GM21723 (cell line): ENCODE measurements at regions not wholly inside any gene's neighbourhood (a gene's known extent, or its start where the extent isn't known, plus 50 kb on each side); places are given as distances from the start of the nearest gene placed in this dataset.
A peak's percentile ranks its signal among the peaks of the same experiment; 100 is the strongest.
"Not testable (repeated sequence)": the region's sequence is repeated elsewhere in the genome, so short reads cannot be mapped to it uniquely, and the experiment has no call there.

Experiments used
- ATAC-seq: cut with Tn5 transposase; IDR thresholded peaks from one replicate; pipeline ENCODE4 v1.9.1; 2021; ENCODE audit warnings: mild to moderate bottlenecking, moderate library complexity; ENCODE audit not compliant: unreplicated experiment

DNA sequence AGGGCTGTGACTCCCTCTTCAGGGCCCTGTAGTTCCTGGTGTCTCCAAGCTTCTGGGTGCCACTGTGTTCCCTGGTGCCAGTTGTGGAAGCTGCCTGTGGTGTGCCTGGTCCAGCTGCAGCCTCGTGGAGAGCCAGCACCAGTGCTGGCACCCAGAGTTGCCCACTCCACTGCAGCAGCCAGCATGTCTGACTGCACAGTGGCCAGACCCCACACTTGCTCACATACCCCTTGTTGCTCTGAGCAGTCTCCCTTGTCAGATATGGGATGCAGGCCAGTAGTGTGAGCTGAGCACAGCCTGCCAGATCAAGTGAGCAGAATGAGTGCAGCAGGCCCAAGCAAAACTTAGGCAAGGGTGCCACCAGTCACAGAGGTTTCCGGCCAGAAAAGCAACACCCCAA is 108.6 kb downstream of the ZMAT1 start:
- no peak for ATAC-seq

DNA sequence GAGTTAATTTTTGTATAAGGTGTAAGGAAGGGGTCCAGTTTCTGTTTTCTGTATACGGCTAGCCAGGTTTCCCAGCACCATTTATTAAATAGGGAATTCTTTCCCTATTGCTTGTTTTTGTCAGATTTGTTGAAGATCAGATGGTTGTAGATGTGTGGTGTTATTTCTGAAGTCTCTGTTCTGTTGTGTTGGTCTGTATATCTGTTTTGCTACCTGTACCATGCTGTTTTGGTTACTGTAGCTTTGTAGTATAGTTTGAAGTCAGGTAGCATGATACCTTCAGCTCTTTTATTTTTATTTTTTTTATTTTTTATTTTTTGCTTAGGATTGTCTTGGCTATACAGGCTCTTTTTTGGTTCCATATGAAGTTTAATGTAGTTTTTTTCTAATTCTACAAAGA is 114.1 kb downstream of the ZMAT1 start:
- ATAC-seq: not testable (repeated sequence)

- ATAC-seq: no peak
Observed at GRCh38 chrX:101813200-101813599, 118.6 kb downstream of the ZMAT1 start.

GRCh38 chrX:101803451-101803850 is 128.4 kb downstream of the ZMAT1 start:
- ATAC-seq: no peak

- ATAC-seq: peak; percentile 99
Observed at GRCh38 chrX:101799387-101799786, 132.4 kb downstream of the ZMAT1 start.

- ATAC-seq: no peak
Observed at GRCh38 chrX:101787934-101788333, 128.3 kb upstream of the ARMCX2 start.

DNA sequence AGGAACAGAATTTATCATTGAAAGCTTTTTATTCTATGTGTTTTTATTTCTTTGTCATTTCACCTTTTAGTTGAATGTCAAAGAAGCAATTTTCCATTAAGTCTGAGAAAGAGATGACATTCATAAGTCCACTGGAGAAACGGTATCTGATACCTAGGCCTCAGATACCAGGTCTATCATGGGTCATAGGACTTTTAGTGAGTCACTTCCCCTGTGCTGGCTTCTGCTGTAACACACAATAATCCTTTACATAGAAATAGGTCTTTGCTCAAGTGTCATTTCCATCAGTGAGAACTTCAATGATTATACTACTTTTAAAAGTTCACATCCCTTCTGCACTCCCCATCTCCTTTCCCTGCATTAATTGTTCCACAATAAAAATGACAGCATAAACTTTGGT is 125.5 kb upstream of the ARMCX2 start:
- no peak for ATAC-seq

GRCh38 chrX:101780421-101780820 is 120.8 kb upstream of the ARMCX2 start:
- ATAC-seq: not testable (repeated sequence)

- ATAC-seq: peak; percentile 100
Observed at GRCh38 chrX:101774340-101774739, 114.7 kb upstream of the ARMCX2 start.

DNA sequence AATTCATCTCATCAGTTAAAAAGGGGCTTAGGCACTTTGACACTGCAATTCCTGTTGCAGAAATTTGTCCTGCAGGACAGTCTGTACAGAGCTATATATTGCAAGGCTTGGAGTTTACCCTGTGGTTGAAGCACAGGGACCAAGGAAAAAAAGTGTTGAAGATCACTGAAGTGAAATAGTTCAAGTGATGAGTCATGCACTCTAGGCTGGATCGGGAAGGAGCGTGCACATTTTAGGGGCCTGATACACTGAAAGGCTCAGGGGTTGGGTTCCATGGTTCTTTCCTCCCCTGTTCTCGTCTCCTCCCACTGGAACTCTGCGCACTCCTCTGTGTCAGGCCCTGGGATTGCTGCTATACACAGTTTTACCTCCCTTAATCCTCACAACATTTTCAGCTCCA is 104.9 kb upstream of the ARMCX2 start:
- no peak for ATAC-seq

DNA sequence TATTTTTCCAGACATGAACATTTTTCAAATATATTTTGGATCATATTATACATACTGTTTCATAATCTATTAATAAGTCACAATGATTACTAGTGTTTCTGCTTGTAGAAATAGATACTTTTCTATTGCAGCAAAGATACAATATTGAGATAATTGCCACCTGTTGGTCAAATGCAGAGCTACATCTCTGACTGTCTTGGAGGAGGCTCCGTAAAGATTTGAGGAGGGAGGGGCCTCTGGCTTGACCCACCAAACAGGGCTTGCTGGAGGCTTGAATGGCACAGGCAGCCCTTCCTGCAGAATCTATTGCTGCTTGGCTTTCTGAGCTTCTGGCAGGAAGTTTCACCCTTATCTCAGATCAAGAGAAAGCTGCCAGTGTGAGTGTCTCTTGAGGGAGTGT is 99.3 kb upstream of the ARMCX2 start:
- ATAC-seq: peak; percentile 74

GRCh38 chrX:101750744-101751143 is 91.1 kb upstream of the ARMCX2 start:
- no peak for ATAC-seq

GRCh38 chrX:101749436-101749835 is 89.8 kb upstream of the ARMCX2 start:
- no peak for ATAC-seq

DNA sequence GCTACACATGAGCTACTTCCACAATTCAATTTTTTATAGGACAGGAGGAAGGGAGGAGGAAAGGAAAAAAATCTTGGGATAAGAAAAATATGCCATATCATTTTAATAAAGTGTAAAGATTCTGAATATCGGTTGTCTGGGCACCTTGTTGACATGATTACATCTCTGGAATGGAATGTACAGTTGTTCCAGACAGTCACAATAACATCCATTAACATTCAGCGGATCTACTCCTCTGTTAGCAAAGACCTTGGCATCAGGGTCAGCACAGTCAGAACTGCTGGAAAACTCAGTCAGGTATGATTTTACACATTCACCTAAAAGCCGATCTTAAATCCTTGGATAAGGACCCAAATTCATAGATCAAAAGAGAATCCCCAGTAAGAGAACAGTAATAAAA is 85.4 kb upstream of the ARMCX2 start:
- ATAC-seq: no peak

DNA sequence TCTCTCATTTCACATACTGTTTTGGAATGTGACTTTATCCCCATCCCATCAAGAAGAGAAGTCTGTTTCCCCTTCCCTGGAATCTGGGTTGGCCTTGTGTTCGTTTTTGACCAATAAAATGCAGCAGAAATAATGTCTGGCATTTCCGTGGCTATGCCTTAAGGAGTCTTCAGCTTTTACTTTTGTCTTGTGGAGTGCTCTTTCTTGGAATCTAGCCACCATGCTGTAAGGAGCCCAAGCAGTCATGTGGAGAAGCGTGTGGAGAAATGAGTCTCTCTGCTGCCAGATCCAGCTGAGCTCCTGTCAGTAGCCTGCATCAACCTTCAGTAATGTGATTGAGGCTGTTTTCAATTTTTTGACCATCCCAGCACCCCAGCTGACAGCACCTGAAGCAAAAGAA is 84.4 kb upstream of the ARMCX2 start:
- no peak for ATAC-seq

DNA sequence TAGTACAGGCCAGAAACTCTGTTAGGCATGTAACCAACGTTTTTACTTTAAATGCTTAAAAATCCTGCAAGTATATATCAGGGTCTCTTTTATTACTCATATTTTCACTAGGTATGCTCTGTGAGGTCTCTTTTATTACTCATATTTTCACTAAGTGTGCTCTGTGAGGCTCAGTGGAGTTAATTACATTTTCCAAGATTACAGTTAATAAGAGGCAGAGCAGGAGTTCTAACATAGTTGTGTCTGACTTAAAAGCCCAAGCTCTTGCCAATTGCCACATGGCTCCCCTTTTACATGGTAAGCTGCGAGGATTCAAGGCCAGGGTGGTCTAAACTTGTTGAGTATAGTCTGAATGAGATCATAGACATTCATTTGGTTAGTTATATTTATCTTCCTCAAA is 81.0 kb upstream of the ARMCX2 start:
- no peak for ATAC-seq

GRCh38 chrX:101738867-101739266 is 79.2 kb upstream of the ARMCX2 start:
- not testable (repeated sequence) for ATAC-seq

DNA sequence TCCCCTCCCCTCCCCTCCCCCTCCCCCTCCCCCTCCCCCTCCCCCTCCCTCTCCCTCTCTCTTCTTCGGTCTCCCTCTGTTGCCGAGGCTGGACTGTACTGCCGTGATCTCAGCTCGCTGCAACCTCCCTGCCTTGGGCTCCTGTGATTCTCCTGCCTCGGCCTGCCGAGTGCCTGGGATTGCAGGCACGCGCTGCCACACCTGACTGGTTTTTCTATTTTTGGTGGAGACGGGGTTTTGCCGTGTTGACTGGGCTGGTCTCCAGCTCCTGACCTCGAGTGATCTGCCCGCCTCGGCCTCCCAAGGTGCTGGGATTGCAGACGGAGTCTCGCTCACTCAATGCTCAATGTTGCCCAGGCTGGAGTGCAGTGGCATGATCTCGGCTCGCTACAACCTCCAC is 78.8 kb upstream of the ARMCX2 start:
- not testable (repeated sequence) for ATAC-seq

DNA sequence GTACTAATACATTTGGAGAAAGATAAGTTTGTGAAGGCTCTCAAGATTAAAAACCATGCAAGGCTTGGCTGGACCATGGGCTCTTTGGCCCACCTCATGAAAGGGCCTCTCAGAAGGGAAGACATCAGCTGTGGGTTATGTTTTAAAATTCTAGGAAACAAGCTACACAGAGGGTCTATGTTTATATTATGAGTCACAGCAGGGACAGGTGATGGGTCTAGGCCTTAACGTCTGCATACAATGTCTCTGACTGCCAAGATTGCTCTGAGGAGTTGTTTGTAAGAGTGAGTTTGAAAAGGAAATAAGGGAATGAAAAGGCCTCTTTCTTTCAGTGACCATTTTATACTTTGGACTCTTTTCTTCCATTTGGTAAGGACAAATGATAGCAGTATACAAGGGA is 77.0 kb upstream of the ARMCX2 start:
- no peak for ATAC-seq

DNA sequence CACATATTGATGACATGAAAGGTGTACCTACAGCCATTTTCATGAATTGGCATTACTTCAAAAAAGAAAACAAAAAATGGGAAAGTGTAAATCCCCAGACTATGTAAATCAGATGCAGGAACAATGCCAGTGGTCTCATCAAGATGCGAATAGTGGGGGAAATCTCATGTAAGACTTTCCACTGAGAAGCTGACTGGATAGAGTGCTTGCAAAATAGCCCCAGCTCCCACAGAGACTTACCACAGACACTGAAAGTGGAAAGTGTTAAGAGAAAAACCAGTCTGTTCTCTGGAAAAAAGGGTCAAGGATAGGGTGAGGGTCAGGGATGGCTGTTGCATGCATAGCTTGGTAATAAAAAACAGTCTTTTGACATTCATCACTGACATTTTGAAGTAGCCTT is 73.2 kb upstream of the ARMCX2 start:
- ATAC-seq: no peak

DNA sequence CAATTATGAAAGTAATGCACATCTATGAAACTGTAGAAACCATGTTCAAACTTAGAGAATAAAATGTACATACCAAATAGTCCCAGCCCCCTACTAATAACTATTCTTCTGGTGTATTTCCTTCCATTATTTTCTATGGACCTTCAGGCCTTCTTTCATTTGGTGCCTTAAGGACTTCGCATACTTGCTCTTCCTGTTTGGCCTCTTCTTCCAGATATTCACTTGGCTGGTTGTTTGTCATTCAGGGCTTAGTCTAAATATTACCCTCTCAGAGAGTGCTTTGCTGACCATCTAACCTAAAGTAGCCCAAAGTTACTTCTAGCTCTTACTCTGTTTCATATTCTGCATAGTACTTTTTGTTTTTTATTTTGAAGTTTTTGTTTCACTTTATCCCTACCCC is 70.3 kb upstream of the ARMCX2 start:
- no peak for ATAC-seq
